ENCODE measurements at regions not wholly inside any gene's neighbourhood (a gene's known extent, or its start where the extent isn't known, plus 50 kb on each side); places are given as distances from the start of the nearest gene placed in this dataset.

DNA sequence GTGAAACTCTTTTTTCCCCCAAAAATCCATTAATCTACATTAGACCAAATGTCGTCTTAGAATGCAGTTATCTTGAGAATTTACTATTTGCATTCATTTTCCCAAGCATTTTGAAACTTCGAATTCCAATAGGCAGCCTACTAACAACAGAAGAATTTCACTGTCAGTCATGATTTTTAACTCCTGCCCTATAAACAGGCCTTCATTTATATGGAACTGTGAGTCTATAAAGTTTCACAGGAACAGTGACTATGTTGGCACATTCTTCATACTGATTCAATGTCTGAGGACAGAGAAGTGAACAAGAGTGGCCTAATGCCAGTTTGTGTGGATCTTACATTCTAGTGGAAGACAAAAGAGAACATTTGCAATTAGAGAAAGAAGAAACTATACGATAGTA, 198.0 kb downstream of the PCDH17 start:
- Histone ChIP-seq H3K9ac (no peak overlapping the region), H3K4me3 (no peak overlapping the region), H3K27ac (no peak overlapping the region), H3K27me3 (no peaks in the 10 kb centered on the region), H3K9me3 (replicated peaks in 1 of 11) (no peaks in the 10 kb centered on the region), H3K4me2 (no peak overlapping the region), H4K20me1 (no peaks in the 10 kb centered on the region), H3K36me3 (no peaks in the 10 kb centered on the region), H3K4me1 (no peaks in the 10 kb centered on the region)
- TF ChIP-seq Cebpa-rat (IDR thresholded peaks at IDR 0.05): no peak

DNA sequence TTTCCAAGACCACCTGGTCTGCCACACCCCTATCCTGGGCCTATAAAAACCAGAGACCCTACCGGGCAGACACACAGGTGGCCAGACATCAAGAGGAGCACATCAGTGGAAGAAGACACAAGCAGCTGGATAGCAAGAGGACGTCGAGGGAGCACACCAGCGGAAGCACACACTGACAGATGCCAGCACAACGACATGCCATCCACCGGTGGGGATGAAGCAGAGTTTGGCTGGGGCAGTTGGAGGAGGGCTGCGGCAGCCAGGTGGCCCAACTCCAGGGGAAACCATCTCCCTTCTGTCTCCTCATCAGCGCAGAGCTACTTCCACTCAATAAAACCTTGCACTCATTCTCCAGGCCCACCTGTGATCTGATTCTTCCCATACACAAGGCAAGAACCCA, 200.6 kb downstream of the PCDH17 start:
- H3K27ac ChIP-seq: no peak overlapping the region
- H3K36me3 ChIP-seq: no peaks in the 10 kb centered on the region
- no peaks in the 10 kb centered on the region for H3K9me3 ChIP-seq (replicated peaks in 1 of 11)
- no peak overlapping the region for H3K9ac ChIP-seq
- no peak overlapping the region for H3K4me3 ChIP-seq
- no peaks in the 10 kb centered on the region for H4K20me1 ChIP-seq
- no peaks in the 10 kb centered on the region for H3K4me1 ChIP-seq
- no peak overlapping the region for H3K4me2 ChIP-seq
- no peaks in the 10 kb centered on the region for H3K27me3 ChIP-seq
- TF ChIP-seq Cebpa-rat (IDR thresholded peaks at IDR 0.05): no peak

DNA sequence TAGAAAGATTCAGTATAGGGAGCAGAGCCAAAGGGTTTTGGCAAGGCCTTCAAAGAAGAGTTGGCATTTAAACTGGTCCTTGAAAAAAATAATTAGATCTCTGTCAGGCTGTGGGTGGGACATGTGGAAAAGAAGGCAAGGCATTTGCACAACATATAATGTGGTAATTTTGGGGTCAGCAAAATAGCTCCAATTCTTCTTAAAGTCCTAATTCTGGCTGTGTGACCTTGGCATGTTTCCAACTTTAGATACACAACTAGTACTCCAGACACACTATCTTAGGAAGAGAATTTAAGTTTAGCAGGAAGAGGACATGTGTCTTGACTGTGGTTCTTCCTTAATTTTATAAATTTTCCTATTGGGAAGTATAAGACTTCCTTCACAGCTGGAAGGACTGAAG, 206.3 kb downstream of the PCDH17 start:
- Histone ChIP-seq H3K4me3 (no peak overlapping the region), H3K9ac (no peak overlapping the region), H4K20me1 (no peaks in the 10 kb centered on the region), H3K4me2 (no peak overlapping the region), H3K27ac (no peak overlapping the region), H3K36me3 (no peaks in the 10 kb centered on the region), H3K9me3 (replicated peaks in 1 of 11) (no peaks in the 10 kb centered on the region), H3K4me1 (no peaks in the 10 kb centered on the region), H3K27me3 (no peaks in the 10 kb centered on the region)
- no peak for TF ChIP-seq Cebpa-rat (IDR thresholded peaks at IDR 0.05)

DNA sequence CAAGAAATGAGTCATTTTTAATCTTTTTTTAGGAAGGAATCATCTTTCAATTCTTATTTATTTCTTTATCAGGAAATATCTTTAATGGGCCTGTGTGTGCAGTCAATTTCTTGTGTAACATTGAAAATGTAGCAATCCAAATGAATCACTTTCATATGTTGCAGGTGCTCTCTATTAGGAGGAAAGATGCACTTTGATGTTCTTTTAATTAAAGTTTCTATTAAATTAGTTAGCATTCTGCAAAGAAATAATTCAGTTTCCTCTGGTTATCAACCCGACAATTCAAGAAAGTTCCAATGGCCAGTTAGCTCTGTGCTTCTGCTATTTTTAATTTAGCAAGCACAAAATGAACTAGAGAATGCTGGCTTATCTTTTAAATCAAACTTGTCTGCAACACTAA, 212.0 kb downstream of the PCDH17 start:
- Histone ChIP-seq H3K4me1 (no peaks in the 10 kb centered on the region), H3K27ac (no peak overlapping the region), H3K4me2 (no peak overlapping the region), H3K36me3 (no peaks in the 10 kb centered on the region), H3K27me3 (no peaks in the 10 kb centered on the region), H4K20me1 (no peaks in the 10 kb centered on the region), H3K9ac (no peak overlapping the region), H3K9me3 (replicated peaks in 1 of 11) (peaks cover 18 to 35% (median 23%) of the 10 kb centered on the region in 11 experiments), H3K4me3 (no peak overlapping the region)
- TF ChIP-seq Cebpa-rat (IDR thresholded peaks at IDR 0.05): no peak

DNA sequence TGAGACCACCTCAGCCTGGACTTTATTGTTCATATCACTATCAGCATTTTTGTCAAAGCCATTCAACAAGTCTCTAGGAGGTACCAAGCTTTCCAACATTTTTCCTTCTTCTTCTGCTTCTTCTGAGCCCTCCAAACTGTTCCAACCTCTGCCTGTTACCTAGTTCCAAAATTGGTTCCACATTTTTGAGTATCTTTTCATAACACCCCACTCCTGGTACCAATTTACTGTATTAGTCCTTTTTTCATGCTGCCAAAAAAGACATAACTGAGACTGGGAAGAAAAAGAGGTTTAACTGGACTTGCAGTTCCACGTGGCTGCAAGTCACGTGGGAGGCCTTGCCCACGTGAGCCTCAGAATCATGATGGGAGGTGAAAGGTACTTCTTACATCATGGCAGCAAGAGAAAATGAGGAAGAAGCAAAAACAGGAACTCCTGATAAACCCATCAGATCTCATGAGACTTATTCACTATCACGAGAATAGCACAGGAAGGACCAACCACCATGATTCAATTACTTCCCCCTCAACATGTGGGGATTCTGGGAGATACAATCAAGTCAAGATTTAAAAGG, 215.1 kb downstream of the PCDH17 start:
- TF ChIP-seq Cebpa-rat (IDR thresholded peaks at IDR 0.05): no peak
- Histone ChIP-seq H3K4me3 (no peak overlapping the region), H3K4me1 (no peaks in the 10 kb centered on the region), H3K36me3 (no peaks in the 10 kb centered on the region), H3K27me3 (no peaks in the 10 kb centered on the region), H3K27ac (no peak overlapping the region), H4K20me1 (no peaks in the 10 kb centered on the region), H3K4me2 (no peak overlapping the region), H3K9ac (no peak overlapping the region), H3K9me3 (replicated peaks in 1 of 11) (peaks cover 18 to 35% (median 23%) of the 10 kb centered on the region in 11 experiments)

DNA sequence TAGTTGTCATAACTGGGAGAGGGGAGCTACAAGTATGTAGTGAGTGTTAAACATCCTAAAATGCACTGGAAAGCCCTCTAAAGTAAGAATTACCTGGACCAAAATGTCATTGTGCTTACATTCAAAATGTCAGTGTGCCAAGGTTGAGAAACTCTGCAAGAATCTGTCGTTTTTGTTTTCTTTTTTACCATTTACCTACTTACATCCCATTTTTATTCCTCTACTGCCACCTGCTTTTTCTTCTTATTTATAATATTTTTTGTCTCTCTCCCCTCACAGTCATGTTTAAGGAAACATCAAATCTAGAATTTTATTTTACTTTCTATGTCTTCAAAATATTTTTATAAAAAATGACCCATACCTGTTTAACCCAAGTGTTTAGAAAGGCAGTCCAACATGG, 226.4 kb downstream of the PCDH17 start:
- Histone ChIP-seq H3K9me3 (replicated peaks in 1 of 11) (no peaks in the 10 kb centered on the region), H3K27ac (no peak overlapping the region), H3K4me1 (no peaks in the 10 kb centered on the region), H3K9ac (no peak overlapping the region), H3K27me3 (no peaks in the 10 kb centered on the region), H4K20me1 (no peaks in the 10 kb centered on the region), H3K36me3 (no peaks in the 10 kb centered on the region), H3K4me3 (no peak overlapping the region), H3K4me2 (no peak overlapping the region)
- no peak for TF ChIP-seq Cebpa-rat (IDR thresholded peaks at IDR 0.05)

DNA sequence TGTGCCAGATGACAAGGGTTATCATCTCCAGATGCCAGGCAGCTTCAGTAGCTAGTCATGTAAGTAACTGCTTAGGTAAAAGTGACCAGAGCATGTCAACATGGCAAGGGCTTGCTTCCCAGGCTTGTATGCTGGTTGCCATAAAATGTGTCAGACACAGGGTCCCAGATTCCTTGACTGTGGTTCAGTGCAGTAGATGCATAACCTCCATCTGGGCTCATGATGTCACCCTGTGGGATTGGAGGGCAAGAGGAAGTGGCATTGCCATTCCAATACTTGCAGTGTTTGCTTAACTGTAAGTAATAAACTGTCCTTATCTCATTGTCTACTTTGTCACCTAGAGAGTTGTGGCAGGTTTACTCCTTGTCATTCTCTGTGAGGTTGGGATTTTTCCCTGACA, 226.8 kb downstream of the PCDH17 start:
- TF ChIP-seq Cebpa-rat (IDR thresholded peaks at IDR 0.05): no peak
- Histone ChIP-seq H3K27ac (no peak overlapping the region), H3K9ac (no peak overlapping the region), H3K36me3 (no peaks in the 10 kb centered on the region), H4K20me1 (no peaks in the 10 kb centered on the region), H3K4me1 (no peaks in the 10 kb centered on the region), H3K4me3 (no peak overlapping the region), H3K9me3 (replicated peaks in 1 of 11) (no peaks in the 10 kb centered on the region), H3K27me3 (no peaks in the 10 kb centered on the region), H3K4me2 (no peak overlapping the region)

DNA sequence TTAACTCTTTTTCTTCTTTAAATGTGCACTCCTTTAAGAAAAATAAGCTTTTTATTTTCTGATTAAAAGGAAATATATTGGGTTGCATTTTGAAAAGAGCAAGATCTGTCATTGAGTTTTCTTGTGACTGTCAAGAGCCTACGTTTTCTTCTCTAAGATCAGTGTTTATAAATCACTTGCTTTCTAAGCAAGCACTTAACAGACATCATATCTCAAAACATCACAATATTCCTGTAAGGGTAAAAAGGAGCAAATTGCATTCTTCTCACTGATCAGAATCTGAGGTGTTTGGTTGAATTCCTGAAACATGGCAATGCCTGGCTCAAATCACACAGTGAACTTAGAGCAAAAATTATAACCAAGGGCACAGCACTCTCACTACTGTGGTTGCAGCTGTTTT, 231.3 kb downstream of the PCDH17 start:
- no peak for TF ChIP-seq Cebpa-rat (IDR thresholded peaks at IDR 0.05)
- Histone ChIP-seq H3K4me1 (peaks cover 0 to 20% (median 0%) of the 10 kb centered on the region in 10 experiments; a peak in 3 of 20 replicates), H3K27me3 (no peaks in the 10 kb centered on the region), H3K4me2 (no peak overlapping the region), H3K27ac (no peak overlapping the region), H3K9me3 (replicated peaks in 1 of 11) (peaks cover 0 to 30% (median 14%) of the 10 kb centered on the region in 11 experiments; a peak in 16 of 22 replicates), H3K9ac (no peak overlapping the region), H3K4me3 (no peak overlapping the region), H4K20me1 (no peaks in the 10 kb centered on the region), H3K36me3 (no peaks in the 10 kb centered on the region)

DNA sequence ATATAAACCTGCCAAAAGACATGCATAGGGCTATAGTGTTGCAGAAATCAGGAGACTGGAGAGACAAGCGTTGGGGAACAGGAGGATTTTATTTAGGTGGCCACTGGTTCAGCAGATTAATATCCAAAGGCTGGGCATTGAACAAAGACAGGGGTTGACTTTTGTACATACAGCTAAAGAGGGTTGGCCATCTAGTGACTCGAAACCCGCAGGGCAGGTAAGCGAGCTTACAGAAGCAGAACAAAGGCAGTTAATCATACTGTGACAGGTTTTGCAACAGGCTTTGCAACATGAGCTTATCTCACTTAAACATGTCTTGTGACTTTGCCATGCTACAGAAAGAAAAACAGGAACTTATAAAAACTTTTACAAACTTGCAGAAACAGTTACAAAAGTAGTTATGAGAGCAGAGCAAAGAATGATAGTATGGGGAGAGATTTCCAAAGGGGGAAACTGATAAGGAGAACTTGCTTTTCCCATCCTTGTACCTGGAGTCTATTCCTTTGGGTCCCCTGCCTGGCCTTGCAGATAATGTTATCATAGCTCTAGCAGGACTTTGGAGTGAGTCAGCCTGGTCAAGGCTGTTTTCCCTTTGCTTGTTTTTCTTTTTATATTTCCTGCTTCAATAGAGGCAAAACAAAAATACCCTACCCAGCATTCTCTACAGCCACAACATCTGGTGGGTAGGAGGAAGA, 234.2 kb downstream of the PCDH17 start:
- H3K9me3 ChIP-seq (replicated peaks in 1 of 11): peaks cover 0 to 33% (median 17%) of the 10 kb centered on the region in 11 experiments; a peak in 16 of 22 replicates
- no peaks in the 10 kb centered on the region for H3K27me3 ChIP-seq
- H3K4me3 ChIP-seq: no peak overlapping the region; a peak in 1 of 20 replicates
- H3K4me1 ChIP-seq: peaks cover 0 to 20% (median 0%) of the 10 kb centered on the region in 10 experiments; a peak in 3 of 20 replicates
- no peak for TF ChIP-seq Cebpa-rat (IDR thresholded peaks at IDR 0.05)
- no peak overlapping the region for H3K9ac ChIP-seq
- peak overlapping the region in 2 of 11 experiments; percentile 49 to 56; a peak in 3 of 22 replicates for H3K4me2 ChIP-seq
- no peaks in the 10 kb centered on the region for H3K36me3 ChIP-seq
- no peaks in the 10 kb centered on the region for H4K20me1 ChIP-seq
- peak overlapping the region in 3 of 11 experiments; percentile 26 to 62 (median 44); a peak in 3 of 22 replicates for H3K27ac ChIP-seq

DNA sequence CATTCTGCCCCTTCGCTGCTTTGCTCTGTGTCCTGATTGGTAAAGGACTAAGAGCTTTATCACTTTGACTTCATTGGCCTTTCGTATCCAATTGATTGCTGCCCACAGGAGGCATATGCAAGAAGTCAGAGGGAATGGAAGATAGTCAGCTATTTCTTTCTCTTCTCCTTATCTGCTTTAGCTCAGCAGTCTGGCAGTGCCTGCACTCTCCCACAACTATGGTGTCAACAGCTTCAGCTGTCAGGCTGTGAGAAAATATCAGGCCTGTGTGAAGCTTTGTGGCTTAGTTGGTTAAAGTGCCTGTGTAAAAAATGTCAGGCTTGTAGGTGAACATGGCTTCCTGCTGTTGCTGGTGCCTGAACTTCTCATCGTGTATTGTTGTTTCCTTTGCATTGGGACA, 243.0 kb downstream of the PCDH17 start:
- H3K4me1 ChIP-seq: no peaks in the 10 kb centered on the region
- no peaks in the 10 kb centered on the region for H3K27me3 ChIP-seq
- no peaks in the 10 kb centered on the region for H3K9me3 ChIP-seq (replicated peaks in 1 of 11)
- H3K4me2 ChIP-seq: no peak overlapping the region
- no peak overlapping the region for H3K9ac ChIP-seq
- no peak for TF ChIP-seq Cebpa-rat (IDR thresholded peaks at IDR 0.05)
- H3K36me3 ChIP-seq: no peaks in the 10 kb centered on the region
- no peak overlapping the region for H3K27ac ChIP-seq
- H3K4me3 ChIP-seq: no peak overlapping the region
- H4K20me1 ChIP-seq: no peaks in the 10 kb centered on the region

Measured in BLaER1 treated with 17β-estradiol and CSF1 and Interleukin-3, amounts not matched to agents 10 nM and 100 nM (cell line).